HG02610 (cell line): ENCODE measurements at regions not wholly inside any gene's neighbourhood (a gene's known extent, or its start where the extent isn't known, plus 50 kb on each side); places are given as distances from the start of the nearest gene placed in this dataset.
"Not testable (repeated sequence)": the region's sequence is repeated elsewhere in the genome, so short reads cannot be mapped to it uniquely, and the experiment has no call there.

ENCODE experiments used
- ATAC-seq: cut with Tn5 transposase; IDR thresholded peaks from one replicate; pipeline ENCODE4 v1.9.1; 2021; ENCODE audit warnings: mild to moderate bottlenecking, moderate library complexity; ENCODE audit not compliant: unreplicated experiment

DNA sequence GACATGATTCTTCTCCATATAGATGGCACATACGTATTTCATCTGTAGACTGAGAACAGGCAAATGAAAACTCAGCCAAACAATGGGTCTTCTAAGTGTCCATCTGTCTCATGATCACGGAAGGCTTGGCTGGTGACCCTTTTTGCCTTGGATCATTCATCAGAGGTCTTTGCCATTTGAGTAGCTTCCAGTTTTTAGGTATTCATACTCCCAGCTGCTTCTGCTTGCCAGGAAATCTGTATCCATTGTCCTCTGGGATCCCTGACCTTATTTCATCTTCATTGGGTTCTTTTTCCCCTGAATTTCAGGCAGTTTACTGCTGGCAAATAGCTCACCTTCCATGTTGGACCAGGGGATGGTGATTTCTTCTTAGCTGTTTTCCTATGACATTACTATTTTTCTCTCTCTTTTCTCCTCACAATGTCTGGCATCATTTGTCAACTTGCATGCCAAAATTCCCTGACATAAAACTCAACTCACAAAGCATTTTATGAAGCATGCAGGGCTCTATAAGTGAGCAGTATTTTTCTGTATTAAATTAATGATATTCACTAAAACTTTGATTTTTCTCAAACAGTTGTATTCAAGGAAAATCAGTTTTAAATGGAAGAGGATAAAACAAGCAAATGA, 241.2 kb downstream of the DNAJB9 start:
- ATAC-seq, result no peak

DNA sequence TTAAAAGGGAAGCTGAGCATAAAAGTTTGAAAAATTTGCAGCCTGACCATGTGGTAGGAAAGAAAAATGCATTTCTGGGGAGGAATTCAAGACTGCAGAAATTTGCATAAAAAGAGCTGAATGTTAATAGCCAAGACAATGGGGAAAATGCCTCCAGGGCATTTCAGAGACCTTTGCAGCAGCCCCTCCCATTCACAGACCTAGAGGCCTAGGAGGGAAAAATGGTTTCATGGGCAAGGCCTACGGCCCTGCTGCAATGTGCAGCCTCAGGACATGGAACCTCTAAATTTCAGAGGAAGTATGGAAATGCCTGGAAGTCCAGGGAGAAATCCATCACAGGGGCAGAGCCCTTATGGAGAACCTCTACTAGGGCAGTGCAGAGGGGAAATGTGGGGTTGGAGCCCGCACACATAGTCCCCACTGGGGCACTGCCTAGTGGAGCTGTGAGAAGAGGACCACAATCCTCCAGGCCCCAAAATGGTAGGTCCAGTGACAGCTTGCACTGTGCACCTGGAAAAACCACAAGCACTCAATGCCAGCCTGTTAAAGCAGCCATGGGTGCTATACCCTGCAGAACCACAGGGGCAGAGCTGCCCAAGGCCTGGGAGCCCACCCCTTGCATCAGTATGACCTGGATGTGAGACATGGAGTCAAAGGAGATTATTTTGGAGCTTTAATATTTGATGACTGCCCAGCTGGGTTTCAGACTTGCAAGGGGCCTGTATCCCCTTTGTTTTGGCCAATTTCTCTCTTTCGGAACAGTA, 243.8 kb downstream of the DNAJB9 start:
- no peak for ATAC-seq

DNA sequence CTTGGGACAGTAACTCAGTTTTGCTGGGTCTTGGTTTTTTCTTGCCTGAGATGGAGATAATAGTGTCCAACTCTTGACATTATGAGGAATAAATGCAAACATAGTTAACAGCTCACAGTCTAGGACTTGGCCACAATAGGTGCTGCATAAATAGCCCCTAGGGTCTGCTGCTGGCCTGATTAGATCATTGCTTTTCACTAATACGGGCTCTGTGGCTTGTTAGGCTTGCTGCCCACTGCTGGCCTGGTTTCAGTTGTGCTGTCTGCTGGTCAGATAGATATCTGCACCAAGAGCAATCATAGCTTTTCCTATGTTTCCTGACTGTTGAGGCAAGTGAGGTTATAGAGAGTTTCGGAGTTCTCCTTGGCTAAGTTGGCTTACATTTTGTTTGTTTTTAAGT, 246.1 kb downstream of the DNAJB9 start:
- ATAC-seq, result no peak

DNA sequence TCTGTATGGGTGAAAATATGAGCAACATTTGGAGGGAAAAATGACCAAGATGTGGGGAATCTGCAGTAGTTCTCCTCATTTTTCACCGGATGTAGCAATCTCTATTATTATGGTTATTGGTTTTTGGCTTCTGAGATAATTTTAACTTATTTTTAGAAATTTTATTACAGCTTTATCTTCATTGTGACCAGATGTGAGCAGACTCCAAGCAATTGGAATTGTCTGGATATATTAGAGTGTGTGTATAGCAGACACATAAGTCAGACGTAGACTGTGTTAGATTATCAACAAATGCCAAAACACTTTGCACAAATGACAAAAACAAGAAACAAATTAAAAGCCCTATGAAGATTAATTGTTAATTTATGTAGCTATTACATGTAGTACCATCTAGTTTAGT, 249.1 kb downstream of the DNAJB9 start:
- no peak for ATAC-seq

DNA sequence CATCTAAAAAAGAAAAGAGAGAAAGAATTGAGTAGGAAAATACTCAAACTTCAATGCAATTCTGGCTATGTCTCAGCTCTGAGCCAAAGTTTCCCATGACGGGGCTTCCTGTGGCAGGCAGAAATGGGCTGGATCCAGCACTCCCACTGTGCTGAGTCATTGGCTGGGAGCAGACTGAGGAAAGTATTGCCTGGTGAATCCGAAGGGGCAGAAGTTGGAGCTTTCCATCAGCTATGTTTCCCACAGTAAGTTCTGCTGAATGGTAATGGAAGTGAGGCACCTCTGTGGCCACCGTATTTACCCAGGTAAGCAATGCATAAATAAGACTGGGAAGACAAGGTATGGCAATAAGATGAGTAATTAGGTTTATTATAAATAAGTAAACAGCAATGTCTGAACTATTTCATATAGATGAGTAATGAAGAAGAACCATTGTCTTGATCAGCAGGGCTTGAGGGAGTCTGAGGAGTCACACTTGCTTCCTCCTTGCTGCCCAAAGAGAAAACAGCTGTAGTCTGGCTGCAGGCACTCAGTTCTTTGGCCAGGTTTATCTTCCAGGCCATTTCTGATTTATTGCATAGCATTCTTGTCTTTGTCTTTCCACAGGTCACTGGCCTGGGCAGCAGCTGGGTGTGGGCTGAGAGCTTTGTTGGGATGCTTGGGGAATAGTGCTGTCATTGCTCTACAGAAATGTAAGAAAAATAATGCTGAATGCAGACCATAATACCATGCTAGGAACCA, 255.3 kb downstream of the DNAJB9 start:
- ATAC-seq, result no peak

DNA sequence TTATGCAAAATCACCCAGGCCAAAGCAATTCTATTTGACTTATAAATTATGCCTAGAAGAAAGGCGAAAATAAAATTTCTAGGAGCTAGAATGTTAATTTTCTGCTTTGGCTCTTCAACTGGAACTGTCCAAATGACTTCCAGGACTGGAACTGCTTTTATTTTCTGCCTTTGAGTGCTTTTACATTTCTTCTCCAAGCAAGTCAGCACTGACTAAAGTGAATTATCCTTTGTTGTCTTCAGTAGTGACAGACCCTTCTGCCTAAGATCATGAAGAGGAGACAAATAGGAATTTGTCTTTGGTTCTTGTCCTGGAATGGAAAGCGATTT, 255.9 kb downstream of the DNAJB9 start:
- ATAC-seq, result no peak

DNA sequence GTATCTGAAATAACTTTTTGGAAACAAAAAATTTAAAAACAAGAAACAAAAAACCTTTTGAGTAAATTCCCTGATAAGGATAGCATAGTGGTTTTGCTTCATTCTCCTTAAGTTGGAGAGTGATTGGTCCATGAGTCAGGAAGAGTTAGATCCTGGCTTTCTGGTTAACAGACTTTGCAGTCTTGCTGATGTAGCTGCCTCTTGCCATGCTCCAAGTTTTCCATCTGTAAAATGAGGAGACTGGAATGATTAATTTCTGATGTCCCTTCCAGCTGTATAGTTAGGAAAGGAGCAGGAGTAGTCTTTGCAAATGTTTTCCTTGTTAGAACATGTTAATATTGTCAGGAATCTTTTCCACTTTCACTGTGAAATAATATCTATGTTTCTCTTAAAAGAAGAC, 266.6 kb downstream of the DNAJB9 start:
- no peak for ATAC-seq

DNA sequence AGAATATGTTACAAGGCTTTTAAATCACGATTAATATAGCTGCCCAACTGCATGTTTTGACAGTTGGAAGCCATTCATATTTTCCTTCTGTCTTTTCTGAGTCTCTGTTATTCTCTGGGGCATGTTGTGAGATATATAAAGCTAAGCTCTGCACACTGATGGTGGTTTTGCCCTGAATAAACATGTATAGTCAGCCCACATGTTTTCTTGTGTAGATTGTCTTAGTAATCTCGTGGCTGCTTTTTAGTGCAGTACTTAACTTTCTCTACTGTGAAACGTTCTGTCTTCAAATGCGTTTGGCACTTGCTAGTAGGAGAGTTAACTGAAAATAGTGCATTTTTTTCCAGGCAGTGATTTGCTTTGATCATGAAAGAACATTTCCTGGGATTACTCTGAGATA, 268.5 kb downstream of the DNAJB9 start:
- no peak for ATAC-seq

DNA sequence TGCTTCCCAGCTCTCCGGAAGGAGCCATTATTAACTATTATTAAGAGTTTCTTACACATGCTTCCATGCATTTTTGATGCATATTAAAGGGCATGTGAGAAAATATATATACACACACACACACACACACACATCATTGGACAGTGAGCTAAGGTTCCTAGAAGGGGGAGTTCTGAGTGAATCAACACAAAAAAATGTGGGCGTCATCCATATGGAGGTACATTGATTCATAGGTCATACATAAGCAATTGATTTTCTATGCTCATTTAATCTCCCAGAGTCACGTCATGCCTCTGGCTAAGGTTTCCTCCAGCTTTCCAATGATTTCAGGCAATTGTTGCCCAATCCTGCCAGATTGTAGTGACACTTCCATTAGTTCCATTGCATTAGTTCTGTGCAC, 269.4 kb downstream of the DNAJB9 start:
- ATAC-seq, result no peak

DNA sequence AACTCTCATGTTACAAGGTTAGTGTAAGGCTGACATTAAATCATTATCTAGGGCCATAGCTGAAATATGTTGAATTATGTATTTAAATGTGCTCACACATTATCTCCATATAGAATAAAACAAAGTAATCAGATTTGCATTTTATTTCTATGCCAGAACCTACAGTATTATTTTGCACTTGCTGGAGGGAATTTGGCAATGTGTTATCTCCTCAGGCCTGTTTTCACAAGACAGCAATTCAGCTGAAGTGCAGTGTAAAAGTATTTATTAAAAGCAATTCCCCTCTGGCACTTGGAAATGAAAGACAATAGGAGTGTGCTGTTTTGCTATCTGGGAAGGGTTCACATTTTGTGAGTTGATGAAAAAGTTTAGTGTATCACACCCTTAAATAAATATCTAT, 276.3 kb downstream of the DNAJB9 start:
- no peak for ATAC-seq

DNA sequence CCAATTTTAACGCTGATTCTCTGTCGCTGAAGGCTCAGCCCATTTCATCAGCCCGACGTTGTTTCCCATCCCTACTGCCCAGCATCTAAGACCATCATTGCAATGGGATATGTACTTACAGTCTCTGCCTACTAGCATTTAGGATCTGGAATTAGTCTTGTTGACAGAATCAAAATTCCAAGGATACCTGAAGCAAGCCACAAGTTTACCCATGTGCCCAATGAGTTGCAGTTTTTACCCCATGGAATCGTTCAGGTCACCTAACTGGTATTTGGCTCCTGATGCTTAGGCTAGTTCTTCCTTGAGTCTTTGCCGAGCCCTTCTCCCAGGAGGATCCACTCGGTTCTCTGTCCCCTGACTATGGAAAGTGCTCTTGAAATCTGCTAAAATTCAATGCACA, 276.8 kb downstream of the DNAJB9 start:
- no peak for ATAC-seq

DNA sequence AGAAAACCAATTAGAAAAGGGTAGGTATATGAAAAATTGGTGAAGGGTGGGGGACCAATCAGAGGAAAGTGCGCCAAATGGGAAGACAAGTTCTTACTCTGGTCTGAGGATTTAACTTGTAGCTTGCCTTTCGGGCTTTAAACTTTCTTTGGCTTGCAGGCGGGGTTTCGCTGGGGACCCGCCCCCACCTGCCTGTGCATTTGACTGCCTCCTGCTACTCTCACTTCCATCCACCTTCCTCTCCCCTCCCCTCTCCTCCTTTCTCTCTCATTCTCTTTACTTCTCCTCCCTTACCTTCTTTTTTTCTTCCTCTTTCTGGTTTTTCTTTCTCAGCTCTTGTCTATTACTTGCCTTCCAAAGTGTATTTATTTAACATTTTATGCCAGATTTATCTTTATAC, 278.8 kb downstream of the DNAJB9 start:
- ATAC-seq, result no peak

DNA sequence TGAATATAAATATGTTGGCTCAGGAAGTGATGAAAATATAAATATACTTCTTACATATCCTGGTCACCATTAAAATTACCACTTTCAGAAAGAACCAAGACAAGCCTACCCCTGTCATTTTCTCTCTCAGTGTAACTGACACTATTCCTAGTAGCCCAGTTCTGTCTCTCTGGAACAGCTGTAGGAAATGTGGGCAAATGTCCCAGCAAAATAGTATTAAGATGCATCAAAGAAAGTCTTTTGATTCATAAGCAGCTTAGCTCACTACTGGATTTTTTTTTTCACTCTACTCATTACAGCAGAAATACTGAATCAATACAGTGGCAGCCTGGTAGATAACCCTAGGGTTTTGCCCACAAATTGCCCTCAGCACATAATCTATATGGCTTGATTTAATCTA, 290.9 kb downstream of the DNAJB9 start:
- ATAC-seq, result no peak

DNA sequence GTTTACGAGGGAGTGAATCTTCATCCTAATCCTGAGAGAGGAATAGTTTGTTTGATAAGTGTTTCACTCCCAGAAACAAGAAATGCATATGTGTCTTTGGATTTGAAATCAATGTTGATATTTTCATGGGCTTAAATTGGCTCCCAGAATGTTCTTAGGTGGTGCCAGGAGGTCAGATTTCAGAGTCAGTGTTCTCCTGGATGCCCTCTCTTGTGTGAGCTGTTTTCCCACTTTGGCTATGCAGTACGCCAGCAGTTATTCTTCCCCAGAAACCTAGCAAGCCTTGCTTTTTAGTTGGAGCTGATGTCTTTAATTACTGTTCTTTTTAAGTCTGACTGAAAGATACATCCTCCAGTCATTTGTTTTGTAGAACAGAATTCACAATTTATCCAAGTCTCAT, 291.4 kb downstream of the DNAJB9 start:
- ATAC-seq, result no peak

DNA sequence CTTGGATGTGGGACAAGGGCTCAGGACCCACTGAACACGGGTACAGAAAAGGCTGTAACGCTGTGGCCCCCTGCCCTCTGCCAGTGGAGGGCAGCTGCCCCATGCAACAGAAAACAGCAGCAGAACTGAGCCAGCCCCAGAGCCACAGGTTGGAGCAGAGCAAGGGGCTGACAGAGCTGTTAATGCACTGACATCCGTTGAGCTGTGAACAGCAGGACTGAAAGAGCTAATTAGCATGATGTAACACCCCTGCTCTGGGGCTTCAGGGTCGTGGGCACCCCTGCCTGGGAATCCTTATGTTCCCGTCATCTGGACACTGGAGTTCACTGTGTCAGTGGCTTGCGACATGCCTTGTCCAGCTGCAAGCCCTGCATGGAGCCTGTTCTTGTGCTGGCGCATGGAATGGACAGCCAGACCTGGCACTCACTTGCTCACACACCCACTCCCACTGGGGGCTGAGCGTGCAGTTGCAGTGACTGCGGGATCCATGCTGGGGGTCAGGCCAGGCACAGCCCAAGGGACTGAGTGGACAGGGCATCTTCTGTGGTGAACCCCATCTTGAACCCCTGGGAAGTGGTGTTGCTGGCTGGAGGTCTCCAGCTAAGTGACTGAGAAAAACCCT, 293.7 kb downstream of the DNAJB9 start:
- ATAC-seq, result no peak

DNA sequence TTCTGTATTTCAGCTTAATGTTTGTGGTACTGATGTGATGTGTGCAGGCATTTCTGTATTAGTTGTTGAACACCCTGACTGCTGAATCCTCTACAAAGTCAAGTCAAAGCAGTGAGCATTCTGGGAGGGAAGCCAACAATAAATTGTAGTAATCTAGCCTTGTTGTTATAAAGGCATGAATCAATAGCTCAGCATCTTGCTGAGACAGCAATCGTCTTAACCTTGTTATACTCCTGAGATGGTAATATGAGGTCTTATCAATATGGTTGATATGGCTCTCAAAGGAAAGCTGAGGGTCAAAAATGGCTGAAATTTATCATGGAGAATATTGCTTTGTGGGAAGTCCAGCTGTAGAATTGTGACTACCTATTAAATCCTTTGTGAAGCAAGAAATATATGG, 299.4 kb downstream of the DNAJB9 start:
- no peak for ATAC-seq

DNA sequence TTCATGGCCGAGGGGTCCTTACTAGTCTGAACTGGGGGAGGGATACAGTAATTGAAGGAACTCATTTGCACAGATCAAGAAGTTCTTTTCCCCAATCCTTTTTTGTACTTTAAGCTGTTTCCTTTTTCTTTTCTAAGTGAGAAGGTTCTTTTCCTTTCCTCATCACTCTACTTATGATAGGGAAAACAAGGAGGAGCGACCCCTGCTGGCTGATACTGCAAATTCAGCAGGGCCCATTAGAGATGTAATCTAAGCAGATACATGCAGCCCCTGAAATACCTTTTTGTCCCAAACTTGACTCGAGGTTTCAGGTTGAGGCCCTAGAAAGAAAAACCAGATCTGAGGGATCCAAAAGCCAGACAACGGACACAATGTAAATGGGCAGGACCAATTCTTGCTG, 305.5 kb downstream of the DNAJB9 start:
- no peak for ATAC-seq

DNA sequence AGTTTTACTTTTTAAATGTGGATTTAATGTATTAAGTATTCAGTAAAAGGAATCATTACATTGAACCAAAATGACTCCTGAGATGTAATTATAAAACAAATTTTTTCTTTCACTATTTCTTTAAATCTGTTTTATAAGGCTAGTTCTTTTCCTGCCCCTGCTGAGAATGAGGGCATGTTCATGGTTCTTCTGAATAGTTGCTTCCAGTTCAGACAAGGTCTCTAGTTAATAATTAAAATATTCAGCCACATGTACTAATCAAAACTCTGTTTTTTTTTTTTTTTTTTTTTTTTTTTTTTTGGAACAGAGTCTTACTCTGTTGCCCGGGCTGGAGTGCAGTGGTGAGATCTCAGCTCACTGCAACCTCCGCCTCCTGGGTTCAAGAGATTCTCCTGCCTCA, 321.2 kb downstream of the DNAJB9 start:
- no peak for ATAC-seq

DNA sequence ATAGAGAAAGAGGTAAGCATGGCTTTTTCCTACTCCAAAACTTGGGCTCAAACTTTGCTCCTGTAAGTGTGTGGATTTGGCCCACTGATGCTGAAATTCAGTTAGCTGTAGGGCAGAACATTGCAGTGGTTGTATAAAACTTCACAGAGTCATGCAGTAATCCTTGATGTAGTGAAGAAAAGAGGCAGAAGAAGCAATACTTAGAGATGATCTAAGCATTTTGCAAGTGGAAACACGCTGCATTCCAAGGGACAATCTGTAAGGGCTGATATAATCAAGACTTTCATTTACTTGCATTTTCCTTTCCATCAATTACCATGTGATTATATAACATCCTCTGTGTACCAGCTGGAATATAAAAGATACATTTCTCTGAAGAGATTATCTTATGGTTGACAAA, 338.8 kb downstream of the DNAJB9 start:
- no peak for ATAC-seq

DNA sequence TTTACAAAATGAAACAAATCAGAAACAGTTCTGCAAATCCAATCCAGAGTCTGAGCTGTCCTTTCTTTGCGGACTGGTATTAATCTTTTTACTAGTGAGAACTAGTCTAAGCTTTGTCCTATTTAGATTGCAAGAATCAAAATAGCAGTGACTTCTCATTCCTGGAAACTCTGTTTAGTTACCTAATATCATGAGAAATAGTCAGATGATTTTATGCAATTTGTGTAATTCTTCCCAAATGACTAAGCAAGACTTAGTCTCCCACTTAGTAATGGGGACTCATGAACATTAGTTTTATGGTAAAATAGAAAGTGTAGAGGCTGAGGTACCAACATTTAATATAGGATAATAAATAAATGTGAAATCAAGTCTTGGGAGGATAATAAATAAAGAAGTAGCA, 341.3 kb downstream of the DNAJB9 start:
- no peak for ATAC-seq

DNA sequence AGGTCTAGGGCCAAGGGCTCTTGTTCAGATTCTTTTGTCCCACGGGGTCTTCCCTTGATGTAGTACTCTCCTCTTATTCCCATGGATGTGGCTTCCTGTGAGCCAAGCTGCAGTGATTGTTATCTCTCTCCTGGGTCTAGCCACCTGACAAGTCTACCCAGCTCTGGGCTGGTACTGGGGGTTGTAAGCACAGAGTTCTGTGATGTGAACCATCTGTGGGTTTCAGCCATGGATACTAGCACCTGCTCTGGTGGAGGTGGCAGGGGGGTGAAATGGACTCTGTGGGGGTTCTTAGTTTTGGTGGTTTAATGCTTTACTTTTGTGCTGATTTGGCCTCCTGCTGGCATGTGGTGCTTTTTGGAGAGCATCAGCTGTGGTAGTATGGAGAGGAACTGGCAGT, 350.8 kb downstream of the DNAJB9 start:
- ATAC-seq, result no peak

DNA sequence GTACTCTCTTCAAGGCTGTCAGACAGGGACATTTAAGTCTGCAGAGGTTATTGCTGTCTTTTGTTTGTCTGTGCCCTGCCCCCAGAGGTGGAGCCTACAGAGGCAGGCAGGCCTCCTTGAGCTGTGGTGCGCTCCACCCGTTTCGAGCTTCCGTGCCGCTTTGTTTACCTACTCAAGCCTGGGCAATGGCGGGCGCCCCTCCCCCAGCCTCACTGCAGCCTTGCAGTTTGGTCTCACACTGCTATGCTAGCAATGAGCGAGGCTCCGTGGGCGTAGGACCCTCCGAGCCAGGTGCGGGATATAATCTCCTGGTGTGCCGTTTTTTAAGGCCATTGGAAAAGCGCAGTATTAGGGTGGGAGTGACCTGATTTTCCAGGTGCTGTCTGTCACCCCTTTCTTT, 373.4 kb downstream of the DNAJB9 start:
- not testable (repeated sequence) for ATAC-seq
